HuH-7 (cell line): ENCODE measurements at regions not wholly inside any gene's neighbourhood (a gene's known extent, or its start where the extent isn't known, plus 50 kb on each side); places are given as distances from the start of the nearest gene placed in this dataset.

Experiments used
- DNase-seq: peaks from one replicate; pipeline ENCODE4 v3.0.0; 2011; ENCODE audit warnings: low spot score

DNA sequence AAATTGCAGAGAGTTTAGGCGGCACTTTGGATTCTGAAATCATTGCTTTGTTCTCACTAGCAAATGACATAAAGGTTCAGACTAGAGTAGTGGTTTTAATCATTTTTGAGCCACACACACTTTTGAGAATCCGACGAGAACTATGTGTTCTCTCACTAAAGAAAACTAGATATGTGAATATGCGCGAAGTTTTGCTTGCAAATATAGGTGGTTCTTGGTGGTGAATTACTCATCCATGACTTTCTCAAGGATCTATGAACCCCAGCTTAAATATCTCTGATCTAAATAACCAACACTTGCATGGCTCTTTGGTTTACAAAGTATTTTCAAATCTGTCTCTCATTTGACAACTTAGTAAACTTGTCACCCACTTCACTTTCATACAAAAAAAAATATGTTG, 54.8 kb downstream of the NOG start:
- no peak for DNase-seq

- DNase-seq: no peak
Measured at GRCh38 chr17:56648806-56649205, 55.3 kb downstream of the NOG start.

GRCh38 chr17:56652628-56653027, 59.1 kb downstream of the NOG start:
- no peak for DNase-seq

GRCh38 chr17:56653877-56654276, 60.4 kb downstream of the NOG start:
- DNase-seq: peak; percentile 28

DNA sequence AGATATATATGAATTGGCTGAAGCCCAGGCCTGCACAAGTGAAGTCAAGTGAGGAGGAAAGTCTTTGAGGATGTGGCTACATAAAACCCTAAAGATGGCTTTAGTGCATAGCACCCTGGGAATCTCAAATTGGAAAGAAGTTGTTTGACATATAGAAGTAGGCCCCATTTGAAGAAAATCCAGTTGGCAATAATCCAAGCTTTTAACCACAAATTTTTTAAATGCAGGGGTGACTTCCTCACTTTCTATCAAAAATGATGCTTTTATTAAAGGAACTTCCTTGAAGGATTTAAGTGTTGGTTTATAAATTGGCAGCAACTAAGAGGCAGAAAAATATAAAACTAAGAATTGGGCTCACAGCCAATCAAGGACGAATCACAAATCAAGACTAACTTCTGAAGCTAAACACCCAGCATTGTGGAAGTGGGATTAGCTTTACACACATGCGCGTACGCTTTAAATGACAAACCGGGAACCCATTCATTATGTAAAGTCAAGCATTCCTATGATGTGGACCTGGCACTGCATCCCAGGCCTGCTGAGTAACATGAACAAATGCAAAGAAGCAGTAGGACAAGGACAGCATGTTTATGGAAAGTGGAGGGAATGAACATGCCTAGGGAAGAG, 63.3 kb downstream of the NOG start:
- DNase-seq: no peak

DNA sequence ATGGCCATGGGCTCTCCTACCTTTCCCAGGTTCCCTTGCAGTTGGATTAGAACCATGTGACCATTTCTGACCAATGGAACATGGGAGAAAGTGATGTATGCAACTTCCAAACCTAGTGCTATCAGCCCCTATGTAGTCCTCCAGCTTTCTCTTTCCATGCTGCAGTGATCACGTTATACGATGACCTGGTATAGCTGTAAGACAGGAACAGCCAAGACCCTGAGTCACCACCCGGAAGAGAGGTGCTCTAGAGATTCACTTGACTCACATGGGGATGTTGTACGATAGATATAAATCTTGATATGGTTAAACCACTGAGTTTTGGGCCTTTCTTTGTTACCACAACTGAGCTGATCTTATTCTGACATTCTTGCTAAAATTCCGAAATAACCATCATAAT, 65.1 kb downstream of the NOG start:
- no peak for DNase-seq

GRCh38 chr17:56659622-56660021, 66.1 kb downstream of the NOG start:
- DNase-seq: no peak

- no peak for DNase-seq
Measured at GRCh38 chr17:56661906-56662305, 68.4 kb downstream of the NOG start.

DNA sequence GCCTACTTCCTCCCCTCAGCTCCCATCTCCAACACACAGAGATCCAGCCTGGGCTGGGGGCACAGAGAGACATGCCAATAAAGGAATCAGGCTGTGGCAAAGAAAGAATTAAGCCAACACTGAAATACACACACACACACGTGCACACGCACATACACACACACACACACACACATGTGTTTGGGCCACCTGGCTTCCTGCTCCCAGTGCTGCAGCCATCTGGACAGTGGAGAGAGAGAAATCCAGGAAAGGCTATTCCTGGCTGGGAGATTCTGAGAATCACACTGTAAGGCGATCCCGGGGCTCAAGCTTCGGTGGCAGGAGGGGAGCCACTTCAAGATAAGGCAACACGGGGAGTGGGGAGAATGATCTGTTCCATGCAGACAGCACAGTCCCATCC, 72.4 kb downstream of the NOG start:
- no peak for DNase-seq

DNA sequence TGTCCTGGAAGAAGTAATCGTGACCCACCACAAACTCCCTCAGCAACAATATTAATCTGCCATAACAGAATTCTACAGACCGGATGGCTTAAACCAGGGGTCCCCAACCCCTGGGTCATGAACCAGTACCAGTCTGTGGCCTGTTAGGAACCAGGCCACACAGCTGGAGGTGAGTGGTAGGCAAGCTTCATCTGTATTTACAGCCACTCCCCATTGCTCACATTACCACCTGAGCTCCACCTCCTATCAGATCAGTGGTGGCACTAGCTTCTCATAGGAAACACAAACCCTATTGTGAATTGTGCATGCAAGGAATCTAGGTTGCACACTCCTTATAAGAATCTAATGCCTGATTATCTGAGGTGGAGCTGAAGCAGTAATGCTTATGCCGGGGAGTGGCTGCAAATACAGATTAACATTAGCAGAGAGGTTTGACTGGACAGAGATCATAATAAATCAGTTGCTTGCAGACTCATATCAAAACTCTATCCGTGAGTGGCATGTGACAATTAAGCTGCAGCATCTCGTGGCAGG, 74.5 kb downstream of the NOG start:
- no peak for DNase-seq

DNA sequence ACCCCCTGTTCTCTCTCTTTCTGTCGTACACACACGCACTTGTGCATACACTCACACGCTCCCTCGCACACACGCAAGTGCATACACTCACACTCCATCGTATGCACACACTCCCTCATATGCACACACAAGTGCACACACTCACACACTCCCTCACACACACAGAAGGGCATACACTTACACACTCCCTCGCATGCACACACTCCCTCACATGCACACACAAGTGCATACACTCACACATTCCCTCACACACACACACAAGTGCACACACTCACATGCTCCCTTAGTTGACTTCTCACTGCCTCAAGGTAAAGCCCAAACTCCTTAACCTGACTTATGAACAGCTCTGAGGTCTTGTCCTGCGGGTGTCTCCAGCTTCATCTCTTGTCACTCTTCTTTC, 78.7 kb downstream of the NOG start:
- DNase-seq: no peak

- no peak for DNase-seq
Measured at GRCh38 chr17:56674401-56674925, 81.0 kb downstream of the NOG start.

DNA sequence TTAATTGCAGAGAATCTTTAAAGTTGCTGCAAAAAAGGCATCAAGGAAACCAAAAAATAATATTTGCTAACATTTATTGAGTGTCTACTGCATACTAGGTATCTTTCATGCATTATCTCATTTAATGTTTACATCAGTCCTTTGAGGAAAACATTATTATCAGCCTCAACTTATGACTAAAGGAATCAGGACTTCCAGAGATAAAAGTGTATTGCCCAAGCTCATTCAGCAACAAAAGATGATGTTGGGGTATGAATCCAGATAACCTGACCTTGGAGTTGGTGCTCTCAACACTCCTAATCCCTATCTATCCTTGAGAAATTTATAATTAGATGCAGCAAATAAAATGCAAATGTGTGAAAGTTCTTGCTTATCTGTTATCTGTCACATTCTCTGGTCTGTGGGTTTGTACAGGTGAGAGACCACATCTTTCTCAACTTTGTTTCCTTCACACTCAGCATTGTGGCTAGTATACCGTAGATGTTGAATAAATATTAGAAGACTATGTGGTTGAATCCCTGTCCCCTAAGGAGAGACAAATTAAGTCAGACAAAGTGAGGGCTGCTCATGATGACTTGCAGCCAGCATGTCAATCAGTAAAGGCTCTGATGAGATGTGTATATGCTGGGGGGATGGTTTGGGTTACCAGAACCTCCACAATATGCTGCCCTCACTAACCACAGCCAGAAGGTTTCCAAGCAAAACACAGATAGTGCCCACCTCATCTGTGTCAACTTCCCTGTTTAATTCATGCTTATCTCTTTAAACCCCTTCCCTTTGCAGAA, 82.6 kb downstream of the NOG start:
- DNase-seq: no peak

- DNase-seq: no peak
Measured at GRCh38 chr17:56676810-56677209, 83.3 kb downstream of the NOG start.

GRCh38 chr17:56678249-56679114, 85.0 kb downstream of the NOG start:
- no peak for DNase-seq

DNA sequence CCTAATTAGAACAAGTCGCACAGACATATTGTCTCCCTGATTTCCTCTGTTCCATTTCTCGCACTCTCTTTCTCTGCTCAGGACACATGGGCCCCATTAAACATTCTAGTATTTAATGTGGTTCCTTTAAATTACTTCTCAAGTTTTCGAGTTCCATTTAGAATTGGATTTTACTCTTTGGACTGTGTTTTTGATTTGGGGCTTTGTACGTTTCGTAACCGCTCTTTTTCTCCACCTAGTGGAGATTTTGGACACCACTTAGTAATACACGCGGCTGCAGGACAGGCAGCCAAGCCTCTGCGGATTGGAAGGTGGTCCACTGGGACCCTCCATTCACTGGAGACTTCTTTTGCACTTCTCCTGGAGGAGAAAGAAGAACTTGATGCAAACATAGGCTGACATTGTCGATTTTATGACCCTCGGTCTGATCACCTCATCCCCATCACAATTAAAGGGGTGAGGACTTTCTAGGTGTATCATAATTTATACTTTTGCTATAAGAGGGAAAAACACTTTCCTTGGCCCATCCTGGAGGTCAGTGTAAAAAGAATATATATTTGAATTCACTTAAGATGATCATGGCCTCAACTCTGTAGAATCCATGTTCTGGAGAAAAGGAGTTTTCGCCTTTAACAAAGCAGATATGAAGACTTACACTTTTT, 85.7 kb downstream of the NOG start:
- peak; percentile 57 for DNase-seq

- DNase-seq: no peak
Measured at GRCh38 chr17:56679777-56680422, 86.4 kb downstream of the NOG start.

GRCh38 chr17:56680676-56681075, 87.2 kb downstream of the NOG start:
- no peak for DNase-seq

DNA sequence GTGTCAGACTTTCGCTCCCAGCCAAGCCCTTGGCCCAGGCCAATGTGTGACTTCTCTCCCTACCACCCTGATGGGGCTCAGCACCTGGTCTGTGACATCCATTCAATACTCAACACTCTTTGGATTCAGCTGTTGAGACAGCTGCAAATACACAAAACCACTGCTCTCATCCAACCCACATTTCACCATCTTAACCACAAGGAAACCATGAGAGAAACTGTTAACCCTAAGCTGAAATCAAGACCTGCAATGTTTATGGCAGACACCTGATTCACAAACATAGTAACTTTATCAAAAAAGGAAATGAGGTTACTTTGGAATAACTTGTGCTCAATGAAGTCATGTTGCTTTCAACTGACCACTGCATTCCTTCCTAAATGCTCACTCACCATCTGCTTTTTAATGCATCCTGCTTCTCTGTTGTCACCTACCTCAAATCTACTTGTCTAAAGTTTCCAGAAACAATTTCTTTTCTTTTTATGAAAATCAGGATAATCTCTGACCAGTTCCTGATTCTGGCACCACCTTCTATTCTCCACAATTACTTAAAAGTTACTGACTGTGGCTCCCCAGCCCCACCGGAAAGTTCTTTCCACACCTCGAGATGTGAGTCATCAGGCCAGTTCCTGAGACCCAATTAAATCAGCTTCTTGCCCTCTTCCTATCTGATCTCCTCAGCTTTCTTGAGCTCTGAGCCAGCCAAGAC, 88.2 kb downstream of the NOG start:
- DNase-seq: no peak

- no peak for DNase-seq
Measured at GRCh38 chr17:56688151-56688550, 94.7 kb downstream of the NOG start.
